ENCODE measurements at regions not wholly inside any gene's neighbourhood (a gene's known extent, or its start where the extent isn't known, plus 50 kb on each side); places are given as distances from the start of the nearest gene placed in this dataset.

DNA sequence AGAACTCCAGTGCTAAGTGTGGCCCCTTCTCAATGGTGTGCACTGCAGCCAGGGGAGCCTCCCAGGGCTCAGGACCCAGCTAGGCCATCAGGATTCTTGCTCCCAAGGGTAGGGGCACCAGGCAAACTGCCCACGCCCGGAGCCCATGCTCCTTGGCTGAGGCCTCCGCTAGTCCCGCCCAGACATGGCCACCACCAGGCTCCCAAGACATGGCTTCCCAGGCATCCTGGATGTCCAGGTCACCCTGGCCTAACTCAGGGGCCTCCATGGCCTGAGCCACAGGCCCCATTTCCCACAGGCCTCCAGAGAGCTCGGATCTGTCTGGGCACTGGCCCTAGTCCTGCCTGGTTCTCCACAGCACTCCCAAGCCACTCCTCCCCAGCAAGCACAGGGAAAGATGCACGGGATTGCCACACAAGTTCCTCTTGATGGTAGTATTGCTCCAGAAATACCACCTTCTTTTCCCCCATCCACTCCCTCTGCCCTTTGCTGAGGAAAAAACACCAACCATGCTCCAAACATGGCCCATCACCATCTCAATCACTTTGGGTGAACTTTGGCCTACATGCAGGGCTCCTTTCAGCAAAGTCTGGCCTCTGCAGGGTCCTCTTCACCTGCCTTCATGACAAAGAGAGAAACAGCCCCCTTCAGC, 274.7 kb upstream of the AGTR2 start:
- no peaks in the 10 kb centered on the region for H3K9me3 ChIP-seq (ENCODE audit: control insufficient read depth, low read length)
- H3K4me3 ChIP-seq (ENCODE audit: low read length), result no peak overlapping the region
- H3K27me3 ChIP-seq (ENCODE audit: control insufficient read depth, insufficient read depth, low read length), result no peaks in the 10 kb centered on the region
- H3K9ac ChIP-seq (ENCODE audit: low read length), result no peak overlapping the region
- no peaks in the 10 kb centered on the region for H3K36me3 ChIP-seq (ENCODE audit: control insufficient read depth, insufficient read depth, low read length)
- H3K4me1 ChIP-seq (ENCODE audit: control insufficient read depth, insufficient read depth, low read length), result peaks cover 15% of the 10 kb centered on the region

DNA sequence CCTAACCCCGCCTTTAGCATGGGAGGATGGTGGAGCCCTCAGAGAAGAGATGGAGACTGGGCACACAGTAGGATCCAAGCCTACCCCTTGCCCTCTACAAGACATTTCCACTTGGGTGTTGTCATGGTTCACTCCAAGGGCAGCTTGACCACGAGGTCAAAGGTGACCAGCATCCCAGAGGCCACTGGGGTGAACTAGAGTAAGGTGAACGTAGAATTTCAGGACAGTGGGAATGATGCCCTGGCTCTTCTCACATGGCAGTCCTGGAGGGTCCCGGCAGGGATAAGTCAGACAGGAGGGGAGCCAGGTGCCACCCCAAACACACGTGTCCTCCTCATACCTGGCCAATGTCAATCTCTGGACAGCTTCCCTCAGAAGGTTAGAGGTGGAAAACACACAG, 274.2 kb upstream of the AGTR2 start:
- Histone ChIP-seq H3K4me3 (ENCODE audit: low read length) (no peak overlapping the region), H3K4me1 (ENCODE audit: control insufficient read depth, insufficient read depth, low read length) (peaks cover 14% of the 10 kb centered on the region), H3K36me3 (ENCODE audit: control insufficient read depth, insufficient read depth, low read length) (no peaks in the 10 kb centered on the region), H3K9me3 (ENCODE audit: control insufficient read depth, low read length) (no peaks in the 10 kb centered on the region), H3K9ac (ENCODE audit: low read length) (no peak overlapping the region), H3K27me3 (ENCODE audit: control insufficient read depth, insufficient read depth, low read length) (no peaks in the 10 kb centered on the region)

DNA sequence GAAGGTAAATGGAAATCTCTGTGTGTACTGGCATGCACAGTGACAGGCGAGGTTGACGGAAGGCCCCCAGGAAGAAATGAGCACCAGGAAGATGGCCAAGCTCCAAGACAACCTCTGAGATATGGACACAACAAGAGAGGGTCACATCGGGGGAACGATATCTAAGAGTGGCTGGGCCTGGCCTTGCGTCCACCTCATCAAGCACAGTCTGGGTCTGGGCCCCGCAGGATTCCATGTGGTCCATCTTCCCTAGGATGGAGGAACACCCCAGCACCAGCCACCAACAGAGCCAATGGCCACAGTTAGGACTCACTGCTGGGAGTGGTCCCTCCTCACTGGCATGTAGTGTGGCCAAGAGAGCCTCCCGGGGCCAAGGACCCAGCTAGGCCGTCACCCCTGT, 272.6 kb upstream of the AGTR2 start:
- Histone ChIP-seq H3K36me3 (ENCODE audit: control insufficient read depth, insufficient read depth, low read length) (no peaks in the 10 kb centered on the region), H3K4me1 (ENCODE audit: control insufficient read depth, insufficient read depth, low read length) (peaks cover under 1% of the 10 kb centered on the region), H3K4me3 (ENCODE audit: low read length) (no peak overlapping the region), H3K9me3 (ENCODE audit: control insufficient read depth, low read length) (no peaks in the 10 kb centered on the region), H3K27me3 (ENCODE audit: control insufficient read depth, insufficient read depth, low read length) (no peaks in the 10 kb centered on the region), H3K9ac (ENCODE audit: low read length) (no peak overlapping the region)

DNA sequence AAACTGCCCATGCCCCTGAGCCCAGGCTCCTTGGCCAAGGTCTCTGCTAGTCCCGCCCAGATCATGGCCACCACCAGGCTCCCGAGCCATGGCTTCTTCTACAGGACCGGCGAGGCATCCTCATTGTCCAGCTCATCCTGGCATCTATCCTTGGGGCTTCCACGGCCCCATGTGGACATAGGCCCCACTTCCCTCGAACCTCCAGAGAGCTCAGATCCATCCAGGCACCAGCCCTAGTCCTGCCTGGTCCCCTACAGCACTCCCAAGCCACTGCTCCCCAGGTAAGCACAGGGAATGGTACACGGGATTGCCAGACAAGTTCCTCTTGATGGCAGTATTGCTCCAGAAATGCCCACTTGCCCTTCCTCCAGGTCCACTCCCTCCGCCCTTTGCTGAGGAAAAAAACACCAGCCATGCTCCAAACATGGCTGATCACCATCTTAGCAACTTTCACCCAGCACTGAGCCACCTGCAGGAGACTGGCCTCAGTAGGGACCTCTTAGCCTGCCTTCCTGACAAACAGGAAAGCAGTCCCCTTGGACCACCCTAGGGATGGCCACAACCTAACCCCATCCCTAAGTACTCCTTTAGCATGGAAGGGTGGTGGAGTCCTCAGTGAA, 272.1 kb upstream of the AGTR2 start:
- H3K4me3 ChIP-seq (ENCODE audit: low read length), result no peak overlapping the region
- H3K9me3 ChIP-seq (ENCODE audit: control insufficient read depth, low read length), result no peaks in the 10 kb centered on the region
- no peaks in the 10 kb centered on the region for H3K36me3 ChIP-seq (ENCODE audit: control insufficient read depth, insufficient read depth, low read length)
- no peaks in the 10 kb centered on the region for H3K4me1 ChIP-seq (ENCODE audit: control insufficient read depth, insufficient read depth, low read length)
- no peaks in the 10 kb centered on the region for H3K27me3 ChIP-seq (ENCODE audit: control insufficient read depth, insufficient read depth, low read length)
- no peak overlapping the region for H3K9ac ChIP-seq (ENCODE audit: low read length)

DNA sequence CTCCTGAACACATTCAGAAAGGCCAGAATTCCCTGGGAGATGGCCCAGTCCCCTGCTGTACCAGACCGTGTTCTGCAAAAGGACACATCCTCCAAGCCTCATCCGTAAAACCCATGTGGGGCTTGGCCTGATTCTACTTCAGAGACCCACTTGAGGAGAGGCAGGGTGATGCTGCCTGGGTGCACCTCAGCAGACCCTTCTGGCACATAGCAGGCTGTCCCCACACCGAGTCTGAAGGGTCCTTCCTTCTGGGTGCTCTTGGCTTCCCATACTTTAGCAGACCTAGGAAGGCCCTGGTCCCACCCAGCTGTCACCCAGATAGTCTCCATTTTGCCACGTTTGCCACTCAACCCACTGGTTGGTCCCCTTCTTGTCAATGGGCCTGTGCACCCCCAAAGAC, 270.1 kb upstream of the AGTR2 start:
- H3K9me3 ChIP-seq (ENCODE audit: control insufficient read depth, low read length), result no peaks in the 10 kb centered on the region
- no peak overlapping the region for H3K9ac ChIP-seq (ENCODE audit: low read length)
- H3K4me1 ChIP-seq (ENCODE audit: control insufficient read depth, insufficient read depth, low read length), result no peaks in the 10 kb centered on the region
- no peaks in the 10 kb centered on the region for H3K27me3 ChIP-seq (ENCODE audit: control insufficient read depth, insufficient read depth, low read length)
- H3K4me3 ChIP-seq (ENCODE audit: low read length), result no peak overlapping the region
- H3K36me3 ChIP-seq (ENCODE audit: control insufficient read depth, insufficient read depth, low read length), result no peaks in the 10 kb centered on the region

DNA sequence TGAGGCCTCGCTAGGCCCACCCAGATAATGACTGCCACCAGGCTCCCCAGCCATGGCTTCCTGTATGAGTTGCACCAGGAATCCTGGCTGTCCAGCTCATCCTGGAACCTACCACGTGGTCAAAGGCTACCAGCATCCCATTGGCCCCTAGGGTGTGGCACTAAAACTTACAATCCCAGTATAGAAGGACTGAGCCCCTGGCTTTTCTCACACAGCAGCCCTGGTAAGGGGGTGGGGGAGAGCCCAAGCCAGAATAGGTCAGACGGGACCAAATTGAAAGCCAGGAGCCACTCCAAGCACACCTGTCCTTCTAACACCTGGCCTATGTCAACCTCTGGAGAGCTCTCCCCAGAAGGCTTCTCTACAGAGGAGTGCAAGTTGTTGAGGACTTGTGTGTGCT, 269.3 kb upstream of the AGTR2 start:
- H3K9me3 ChIP-seq (ENCODE audit: control insufficient read depth, low read length), result no peaks in the 10 kb centered on the region
- no peak overlapping the region for H3K9ac ChIP-seq (ENCODE audit: low read length)
- H3K4me1 ChIP-seq (ENCODE audit: control insufficient read depth, insufficient read depth, low read length), result no peaks in the 10 kb centered on the region
- no peaks in the 10 kb centered on the region for H3K27me3 ChIP-seq (ENCODE audit: control insufficient read depth, insufficient read depth, low read length)
- H3K36me3 ChIP-seq (ENCODE audit: control insufficient read depth, insufficient read depth, low read length), result no peaks in the 10 kb centered on the region
- no peak overlapping the region for H3K4me3 ChIP-seq (ENCODE audit: low read length)

DNA sequence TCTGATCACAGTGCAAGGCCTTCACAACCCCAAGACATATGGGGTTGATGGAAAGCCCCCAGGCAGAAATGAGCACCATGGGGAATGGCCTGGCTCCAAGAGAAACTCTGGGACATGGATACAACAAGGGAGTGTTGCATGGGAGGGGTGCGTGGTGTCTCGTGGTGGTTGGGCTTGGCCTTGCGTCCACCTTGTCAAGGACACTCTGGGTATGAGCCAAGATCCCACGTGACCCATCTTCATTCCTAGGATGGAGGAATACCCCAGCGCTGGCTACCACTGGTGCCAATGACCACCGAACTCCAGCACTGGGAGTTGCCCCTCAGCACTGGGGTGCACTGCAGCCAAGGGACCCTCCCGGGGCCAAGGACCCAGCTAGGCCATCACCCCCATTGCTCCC, 267.5 kb upstream of the AGTR2 start:
- no peaks in the 10 kb centered on the region for H3K36me3 ChIP-seq (ENCODE audit: control insufficient read depth, insufficient read depth, low read length)
- H3K4me3 ChIP-seq (ENCODE audit: low read length), result no peak overlapping the region
- H3K27me3 ChIP-seq (ENCODE audit: control insufficient read depth, insufficient read depth, low read length), result no peaks in the 10 kb centered on the region
- H3K4me1 ChIP-seq (ENCODE audit: control insufficient read depth, insufficient read depth, low read length), result no peaks in the 10 kb centered on the region
- H3K9me3 ChIP-seq (ENCODE audit: control insufficient read depth, low read length), result no peaks in the 10 kb centered on the region
- no peak overlapping the region for H3K9ac ChIP-seq (ENCODE audit: low read length)

DNA sequence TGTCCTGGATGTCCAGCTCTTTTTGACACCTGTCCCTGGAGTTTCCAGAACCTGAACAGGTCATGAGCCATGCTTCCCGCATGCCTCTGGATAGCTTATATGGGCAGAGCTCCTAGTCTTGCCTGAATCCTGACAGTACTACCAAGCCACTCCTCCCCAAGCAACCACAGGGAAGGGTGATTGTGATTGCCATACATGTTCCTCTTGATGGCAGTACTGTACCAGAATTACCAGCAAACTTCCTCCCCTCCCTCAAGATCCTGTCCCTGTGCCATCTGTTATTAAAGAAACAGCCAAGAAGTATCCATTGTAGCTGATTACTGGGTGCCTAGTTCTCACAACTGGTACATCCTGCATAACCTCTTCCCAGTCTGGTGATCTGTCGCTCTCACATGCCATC, 264.3 kb upstream of the AGTR2 start:
- Histone ChIP-seq H3K9me3 (ENCODE audit: control insufficient read depth, low read length) (no peaks in the 10 kb centered on the region), H3K27me3 (ENCODE audit: control insufficient read depth, insufficient read depth, low read length) (no peaks in the 10 kb centered on the region), H3K4me3 (ENCODE audit: low read length) (no peak overlapping the region), H3K9ac (ENCODE audit: low read length) (no peak overlapping the region), H3K36me3 (ENCODE audit: control insufficient read depth, insufficient read depth, low read length) (no peaks in the 10 kb centered on the region), H3K4me1 (ENCODE audit: control insufficient read depth, insufficient read depth, low read length) (no peaks in the 10 kb centered on the region)

DNA sequence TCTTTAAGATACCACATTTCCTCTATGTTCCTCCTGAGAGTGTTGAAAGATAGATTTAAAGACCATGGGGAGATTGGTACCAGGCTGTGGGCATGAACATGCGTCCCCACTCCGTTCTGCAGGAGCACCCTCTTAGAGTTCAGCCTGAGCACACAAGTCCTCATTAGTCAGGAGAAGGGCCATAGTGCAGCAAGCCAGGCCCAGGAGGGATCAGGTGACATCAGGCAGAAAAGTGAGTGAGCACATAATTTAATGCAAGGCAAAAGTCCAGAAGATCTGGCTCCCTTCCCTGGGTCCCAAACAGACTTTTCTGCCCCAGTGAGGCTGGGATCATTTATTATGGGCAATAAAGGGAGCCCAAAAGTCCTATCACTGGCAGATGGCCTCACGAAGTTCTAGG, 263.7 kb upstream of the AGTR2 start:
- Histone ChIP-seq H3K36me3 (ENCODE audit: control insufficient read depth, insufficient read depth, low read length) (no peaks in the 10 kb centered on the region), H3K4me3 (ENCODE audit: low read length) (no peak overlapping the region), H3K27me3 (ENCODE audit: control insufficient read depth, insufficient read depth, low read length) (no peaks in the 10 kb centered on the region), H3K9me3 (ENCODE audit: control insufficient read depth, low read length) (no peaks in the 10 kb centered on the region), H3K9ac (ENCODE audit: low read length) (no peak overlapping the region), H3K4me1 (ENCODE audit: control insufficient read depth, insufficient read depth, low read length) (no peaks in the 10 kb centered on the region)

DNA sequence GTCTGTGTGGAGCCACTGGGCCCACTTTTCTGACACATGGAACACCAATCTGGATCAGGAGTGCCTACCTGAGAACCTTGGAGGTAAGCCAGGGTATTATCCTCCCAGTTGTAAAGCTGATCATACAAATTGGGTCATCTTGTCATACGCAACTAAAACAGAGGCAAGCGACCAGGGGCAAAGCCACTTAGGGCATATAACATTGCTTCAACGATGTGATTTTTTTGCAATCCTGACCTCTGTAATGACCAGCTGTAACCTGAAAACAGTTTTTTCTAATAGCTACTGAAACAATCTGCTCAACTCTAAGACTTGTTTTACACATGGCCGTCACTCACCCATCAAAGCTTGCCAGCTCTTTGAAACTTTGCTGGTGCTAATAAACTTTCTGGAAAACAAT, 261.5 kb upstream of the AGTR2 start:
- H3K27me3 ChIP-seq (ENCODE audit: control insufficient read depth, insufficient read depth, low read length), result no peaks in the 10 kb centered on the region
- no peaks in the 10 kb centered on the region for H3K9me3 ChIP-seq (ENCODE audit: control insufficient read depth, low read length)
- no peaks in the 10 kb centered on the region for H3K36me3 ChIP-seq (ENCODE audit: control insufficient read depth, insufficient read depth, low read length)
- H3K4me1 ChIP-seq (ENCODE audit: control insufficient read depth, insufficient read depth, low read length), result no peaks in the 10 kb centered on the region
- H3K9ac ChIP-seq (ENCODE audit: low read length), result no peak overlapping the region
- H3K4me3 ChIP-seq (ENCODE audit: low read length), result no peak overlapping the region

DNA sequence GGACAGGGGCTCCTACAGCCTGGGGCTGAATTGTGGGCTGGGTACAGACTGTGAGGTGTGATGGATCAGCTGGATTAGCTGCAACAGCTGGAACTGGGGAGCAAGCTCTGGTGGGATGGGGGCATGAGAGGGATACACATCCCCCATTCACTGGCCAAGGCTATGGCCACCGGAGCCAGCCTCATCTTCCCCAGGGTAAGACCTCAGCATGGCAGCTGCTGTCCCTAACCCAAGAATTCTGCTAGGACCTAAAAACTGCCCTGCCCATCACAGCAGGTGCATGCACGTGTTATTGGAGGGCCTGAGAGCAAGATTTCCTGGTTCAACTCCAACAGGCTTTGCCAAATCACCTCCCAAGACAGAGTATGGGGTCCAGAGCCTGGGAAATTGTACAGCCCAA, 258.6 kb upstream of the AGTR2 start:
- Histone ChIP-seq H3K9me3 (ENCODE audit: control insufficient read depth, low read length) (no peaks in the 10 kb centered on the region), H3K4me3 (ENCODE audit: low read length) (no peak overlapping the region), H3K36me3 (ENCODE audit: control insufficient read depth, insufficient read depth, low read length) (no peaks in the 10 kb centered on the region), H3K27me3 (ENCODE audit: control insufficient read depth, insufficient read depth, low read length) (no peaks in the 10 kb centered on the region), H3K9ac (ENCODE audit: low read length) (no peak overlapping the region), H3K4me1 (ENCODE audit: control insufficient read depth, insufficient read depth, low read length) (no peaks in the 10 kb centered on the region)

DNA sequence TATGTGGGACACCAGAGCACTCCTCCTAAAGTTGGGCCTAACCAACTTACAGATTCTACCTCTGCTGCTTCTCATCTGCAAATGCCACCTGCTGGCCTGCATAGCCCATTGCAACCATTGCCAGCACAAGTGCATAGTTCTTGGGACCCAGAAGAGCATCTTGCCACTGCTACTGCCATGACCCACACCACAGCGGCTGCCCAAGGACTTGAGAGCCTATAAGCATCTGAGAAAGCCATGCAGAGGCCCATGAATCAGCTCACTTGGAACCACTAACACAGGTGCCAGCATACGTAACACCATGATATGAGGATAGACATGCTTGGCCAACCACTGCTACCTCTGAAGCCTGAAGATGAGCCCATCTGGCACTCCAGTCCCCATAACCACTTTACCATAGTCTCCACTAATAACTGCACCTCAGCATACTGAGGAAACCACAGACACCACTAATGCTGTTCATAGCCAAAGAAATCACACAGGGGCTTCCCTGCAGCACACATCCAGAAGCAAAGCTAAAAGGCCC, 258.1 kb upstream of the AGTR2 start:
- Histone ChIP-seq H3K9me3 (ENCODE audit: control insufficient read depth, low read length) (no peaks in the 10 kb centered on the region), H3K9ac (ENCODE audit: low read length) (no peak overlapping the region), H3K4me1 (ENCODE audit: control insufficient read depth, insufficient read depth, low read length) (no peaks in the 10 kb centered on the region), H3K4me3 (ENCODE audit: low read length) (no peak overlapping the region), H3K27me3 (ENCODE audit: control insufficient read depth, insufficient read depth, low read length) (no peaks in the 10 kb centered on the region), H3K36me3 (ENCODE audit: control insufficient read depth, insufficient read depth, low read length) (no peaks in the 10 kb centered on the region)

All from mucosa of stomach (tissue), 1 donor.